ENCODE measurements at regions not wholly inside any gene's neighbourhood (a gene's known extent, or its start where the extent isn't known, plus 50 kb on each side); places are given as distances from the start of the nearest gene placed in this dataset.
"Not testable (repeated sequence)": the region's sequence is repeated elsewhere in the genome, so short reads cannot be mapped to it uniquely, and the experiment has no call there.

DNA sequence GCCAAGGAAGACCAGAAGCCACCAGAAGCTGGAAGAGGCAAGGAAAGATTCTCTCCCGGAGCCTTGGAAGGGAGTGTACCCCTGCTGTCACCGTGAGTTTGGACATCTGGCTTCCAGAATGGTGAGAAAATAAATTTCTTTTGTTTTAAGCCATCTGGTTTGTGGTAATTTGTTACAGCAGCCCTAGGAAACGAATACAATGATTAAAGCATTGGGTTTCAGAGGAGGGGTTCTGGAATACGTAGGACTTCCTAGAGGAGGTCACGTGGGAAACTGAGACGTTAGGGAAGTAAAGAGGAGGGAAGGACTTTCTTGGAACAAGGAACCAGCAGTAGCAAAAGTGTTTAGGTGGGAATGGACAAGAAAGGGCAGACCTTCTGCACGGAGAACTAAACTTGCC lies 377.7 kb downstream of the IL20RB start:
- Histone ChIP-seq H3K9me3 (ENCODE audit: control insufficient read depth, insufficient read depth, low read length) (peaks cover 13% of the 10 kb centered on the region), H3K9ac (ENCODE audit: low read depth, low read length) (no peak overlapping the region), H3K56ac (ENCODE audit: extremely low read depth, insufficient read depth, low read length) (no peak overlapping the region), H3K27ac (ENCODE audit: insufficient read depth, low read length) (no peak overlapping the region), H3K27me3 (ENCODE audit: control insufficient read depth, insufficient read depth, low read length) (no peaks in the 10 kb centered on the region), H4K5ac (ENCODE audit: low read depth, low read length) (no peak overlapping the region), H3K4me1 (ENCODE audit: control insufficient read depth, insufficient read depth, low read length) (no peaks in the 10 kb centered on the region), H3K9me1 (ENCODE audit: insufficient read depth, low read length) (no peaks in the 10 kb centered on the region), H3K79me1 (ENCODE audit: low read depth in 1 of 2, low read length in 2 of 2) (no peaks in the 10 kb centered on the region), H3K4me2 (ENCODE audit: low read depth, low read length) (no peak overlapping the region), H3K18ac (ENCODE audit: low read depth, low read length) (no peak overlapping the region), H2BK120ac (ENCODE audit: low read depth, low read length) (no peak overlapping the region), H4K91ac (ENCODE audit: insufficient read depth, low read depth, low read length) (no peak overlapping the region), H2AK9ac (replicated peaks; ENCODE audit: low read depth, low read length, poor library complexity) (no peak overlapping the region), H3K4ac (ENCODE audit: low read depth, low read length) (no peak overlapping the region), H4K8ac (ENCODE audit: low read depth in 2 of 2, low read length in 2 of 2) (no peak overlapping the region), H3K23ac (ENCODE audit: low read depth, low read length) (no peak overlapping the region), H2AK5ac (ENCODE audit: low read depth, low read length) (no peak overlapping the region), H2BK20ac (ENCODE audit: low read depth, low read length) (no peak overlapping the region), H2BK15ac (ENCODE audit: low read depth, low read length) (no peak overlapping the region), H2AFZ (replicated peaks; ENCODE audit: low read length, poor library complexity) (no peak overlapping the region), H3K14ac (replicated peaks; ENCODE audit: low read depth, low read length) (no peak overlapping the region), H2BK5ac (ENCODE audit: low read depth, low read length, poor library complexity, severe bottlenecking) (no peak overlapping the region), H3K4me3 (ENCODE audit: insufficient read depth, low read depth, low read length) (no peak overlapping the region), H4K20me1 (ENCODE audit: insufficient read depth, low read length) (no peaks in the 10 kb centered on the region), H3K36me3 (ENCODE audit: control insufficient read depth, insufficient read depth, low read length) (no peaks in the 10 kb centered on the region)
- intact Hi-C loops (cut with micrococcal nuclease): no loop called here
- WGBS, 2 experiments (ENCODE audit: extremely low coverage in 2 of 2, insufficient read length in 1 of 2): 15% methylated on average over 2 of the region's 7 CpGs; no CpG with 5 or more reads in 1 of the 2 experiments
- TF ChIP-seq RFX5 (IDR thresholded peaks at IDR 0.05; ENCODE audit: low read depth, low read length): no peak
- no peak for TF ChIP-seq RAD21 (IDR thresholded peaks at IDR 0.05; ENCODE audit: low read length)
- no peak for TF ChIP-seq CEBPB (IDR thresholded peaks at IDR 0.05; ENCODE audit: low read depth, low read length)
- TF ChIP-seq MXI1 (IDR thresholded peaks at IDR 0.05; ENCODE audit: borderline replicate concordance, low read depth, low read length): no peak
- CTCF ChIA-PET: no interaction called here
- DNase-seq (no peak), ATAC-seq (ENCODE audit: low read depth) (no peak)
- POLR2A ChIA-PET (ENCODE audit: unreplicated experiment): no interaction called here
- dilution Hi-C loops (cut with HindIII; ENCODE audit: low sequenced_read_pairs, unreplicated experiment): no loop called here
- in situ Hi-C loops (cut with MboI; ENCODE audit: low sequenced_read_pairs): no loop called here
- no TSS peak for BruUV-seq (replicated peaks)

DNA sequence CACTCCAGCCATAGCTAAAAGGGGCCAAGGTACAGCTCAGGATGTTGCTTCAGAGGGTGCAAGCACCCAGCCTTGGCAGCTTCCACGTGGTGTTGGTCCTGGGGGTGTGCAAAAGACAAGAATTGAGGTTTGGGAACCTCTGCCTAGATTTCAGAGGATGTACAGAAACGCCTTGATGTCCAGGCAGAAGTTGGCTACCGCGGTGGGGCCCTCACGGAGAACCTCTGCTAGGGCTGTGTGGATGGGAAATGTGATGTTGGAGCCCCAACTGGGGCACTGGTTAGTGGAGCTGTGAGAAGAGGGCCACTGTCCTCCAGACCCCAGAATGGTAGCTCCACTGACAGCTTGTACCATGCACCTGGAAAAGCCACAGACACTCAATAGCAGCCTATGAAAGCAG lies 380.6 kb downstream of the IL20RB start:
- H3K23ac ChIP-seq (ENCODE audit: low read depth, low read length); POLR2A ChIA-PET (ENCODE audit: unreplicated experiment); H3K9ac ChIP-seq (ENCODE audit: low read depth, low read length); H3K4me2 ChIP-seq (ENCODE audit: low read depth, low read length); H4K8ac ChIP-seq (ENCODE audit: low read depth in 2 of 2, low read length in 2 of 2); H2AK5ac ChIP-seq (ENCODE audit: low read depth, low read length); H3K27ac ChIP-seq (ENCODE audit: insufficient read depth, low read length); H3K36me3 ChIP-seq (ENCODE audit: control insufficient read depth, insufficient read depth, low read length); H3K4me3 ChIP-seq (ENCODE audit: insufficient read depth, low read depth, low read length); H2AFZ ChIP-seq (replicated peaks; ENCODE audit: low read length, poor library complexity); DNase-seq; dilution Hi-C loops (cut with HindIII; ENCODE audit: low sequenced_read_pairs, unreplicated experiment); H3K79me1 ChIP-seq (ENCODE audit: low read depth in 1 of 2, low read length in 2 of 2); H3K4me1 ChIP-seq (ENCODE audit: control insufficient read depth, insufficient read depth, low read length); ATAC-seq (ENCODE audit: low read depth); H3K56ac ChIP-seq (ENCODE audit: extremely low read depth, insufficient read depth, low read length); CTCF ChIA-PET; H4K5ac ChIP-seq (ENCODE audit: low read depth, low read length); in situ Hi-C loops (cut with MboI; ENCODE audit: low sequenced_read_pairs); H4K20me1 ChIP-seq (ENCODE audit: insufficient read depth, low read length); H2BK15ac ChIP-seq (ENCODE audit: low read depth, low read length); H2AK9ac ChIP-seq (replicated peaks; ENCODE audit: low read depth, low read length, poor library complexity); H4K91ac ChIP-seq (ENCODE audit: insufficient read depth, low read depth, low read length); H3K27me3 ChIP-seq (ENCODE audit: control insufficient read depth, insufficient read depth, low read length); H2BK20ac ChIP-seq (ENCODE audit: low read depth, low read length); H3K4ac ChIP-seq (ENCODE audit: low read depth, low read length); intact Hi-C loops (cut with micrococcal nuclease); H3K14ac ChIP-seq (replicated peaks; ENCODE audit: low read depth, low read length); BruUV-seq (replicated peaks); H3K9me1 ChIP-seq (ENCODE audit: insufficient read depth, low read length); H2BK5ac ChIP-seq (ENCODE audit: low read depth, low read length, poor library complexity, severe bottlenecking); H3K18ac ChIP-seq (ENCODE audit: low read depth, low read length); H2BK120ac ChIP-seq (ENCODE audit: low read depth, low read length): not testable (repeated sequence)
- H3K9me3 ChIP-seq (ENCODE audit: control insufficient read depth, insufficient read depth, low read length): peaks cover 13% of the 10 kb centered on the region
- WGBS, 2 experiments (ENCODE audit: extremely low coverage in 2 of 2, insufficient read length in 1 of 2): no CpG with 5 or more reads among the region's 5 CpGs
